HCT116 (cell line): ENCODE measurements at regions not wholly inside any gene's neighbourhood (a gene's known extent, or its start where the extent isn't known, plus 50 kb on each side); places are given as distances from the start of the nearest gene placed in this dataset.

Experiments
- CTCF ChIP-seq, 3 experiments: fragments of 200-600 bp in 1 of 3; sonication (generic) in 1 of 3; IDR thresholded peaks in 2 of 3; conservative IDR thresholded peaks in 1 of 3; 2 replicates each; pipeline ENCODE4 v1.5.1; 2012 to 2017; ENCODE audit warnings: low read depth in 2 of 3, low read length in 2 of 3, antibody characterized with exemption in 1 of 3, borderline replicate concordance in 1 of 3, control low read depth in 1 of 3, mild to moderate bottlenecking in 1 of 3, mixed read lengths in 1 of 3, mixed run types in 1 of 3, moderate library complexity in 1 of 3; ENCODE audit not compliant: insufficient read depth in 1 of 3
- EZH2 ChIP-seq: fragments of 200-600 bp; sonication (generic); IDR thresholded peaks from 2 replicates; pipeline ENCODE4 v1.6.1; 2017; ENCODE audit warnings: antibody characterized with exemption, mixed run types
- REST ChIP-seq: IDR thresholded peaks from 2 replicates; pipeline ENCODE4 v1.6.1; 2012; ENCODE audit warnings: low read depth
- ZNF274 ChIP-seq: fragments of 200-500 bp; sonication (Bioruptor generic); IDR thresholded peaks from 2 replicates; pipeline ENCODE4 v1.6.1; 2014; ENCODE audit warnings: mild to moderate bottlenecking, low read depth, low read length, inconsistent platforms

DNA sequence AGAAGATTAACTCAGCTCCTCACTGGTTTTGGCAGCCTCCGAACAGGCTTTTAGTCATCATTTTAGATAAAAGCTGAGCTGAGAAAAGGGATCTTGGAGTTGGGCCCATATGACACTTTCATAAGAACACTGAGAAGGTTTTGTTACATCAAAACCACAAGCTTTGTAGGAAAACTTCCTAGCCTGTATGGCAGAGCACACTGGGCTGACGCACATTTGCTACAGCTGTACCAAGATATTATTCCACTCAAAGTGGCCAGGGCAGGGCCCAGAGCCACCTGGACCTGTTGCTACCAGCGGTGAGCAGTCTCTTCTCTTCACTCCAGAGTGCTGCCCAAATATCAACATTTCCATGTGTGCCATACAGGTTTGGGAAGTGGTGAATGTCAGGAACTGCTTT, 160.5 kb upstream of the CCDC54 start:
- TF ChIP-seq CTCF (IDR thresholded peaks at IDR 0.05 in 2 of 3, conservative IDR thresholded peaks at IDR 0.05 in 1 of 3; ENCODE audit: borderline replicate concordance in 1 of 3, insufficient read depth in 1 of 3, low read depth in 2 of 3, low read length in 2 of 3) (no peak), EZH2 (no peak), REST (no peak), ZNF274 (no peak)
